ENCODE measurements at regions not wholly inside any gene's neighbourhood (a gene's known extent, or its start where the extent isn't known, plus 50 kb on each side); places are given as distances from the start of the nearest gene placed in this dataset.
A peak's percentile ranks its signal among the peaks of the same experiment; 100 is the strongest.

- H3K18ac ChIP-seq (ENCODE audit: insufficient read length, low read depth, low read length) = no peak overlapping the region
- Mint-ChIP-seq H3K9me3 (peaks cover 0 to 3% of the 10 kb centered on the region in 2 experiments; a peak in 1 of 5 replicates), H3K36me3 (ENCODE audit: insufficient read depth in 1 of 3, low read depth in 3 of 3) (peaks cover 0 to 5% (median 4%) of the 10 kb centered on the region in 3 experiments; a peak in 2 of 7 replicates), H3K27me3 (ENCODE audit: low read depth) (no peaks in the 10 kb centered on the region), H3K27ac (peak overlapping the region in 1 of 3 experiments; percentile 14; a peak in 1 of 7 replicates), H3K4me1 (peaks cover 29 to 31% of the 10 kb centered on the region in 2 experiments), H3K4me3 (no peak overlapping the region)
- H3K9me3 ChIP-seq (ENCODE audit: control insufficient read depth, low read depth, low read length) = no peaks in the 10 kb centered on the region
- peaks cover 1% of the 10 kb centered on the region for H3K79me1 ChIP-seq (ENCODE audit: insufficient read depth, low read depth, low read length, poor library complexity, severe bottlenecking)
- no peaks in the 10 kb centered on the region for H3K27me3 ChIP-seq (ENCODE audit: insufficient read depth, low read length)
- no peaks in the 10 kb centered on the region; the same call in 1 of the 2 replicates for H3K4me1 ChIP-seq (ENCODE audit: insufficient read depth, low read length)
- no peak overlapping the region for H2BK12ac ChIP-seq (ENCODE audit: insufficient read length, low read depth, low read length)
- H3K14ac ChIP-seq (ENCODE audit: insufficient read depth, low read length) = no peak overlapping the region
- H3K27ac ChIP-seq (ENCODE audit: insufficient read length, low read depth, low read length) = no peak overlapping the region
- no peak overlapping the region for H3T11ph ChIP-seq (ENCODE audit: low read length)
- DNase-seq = no peak
- H3K79me2 ChIP-seq (ENCODE audit: insufficient read depth, low read length) = no peaks in the 10 kb centered on the region
- no peaks in the 10 kb centered on the region for H3K23me2 ChIP-seq (ENCODE audit: insufficient read length, low read depth, low read length, poor library complexity, severe bottlenecking)
- H3K4ac ChIP-seq (ENCODE audit: low read depth, low read length) = no peak overlapping the region
- TF ChIP-seq, protein P1, sequence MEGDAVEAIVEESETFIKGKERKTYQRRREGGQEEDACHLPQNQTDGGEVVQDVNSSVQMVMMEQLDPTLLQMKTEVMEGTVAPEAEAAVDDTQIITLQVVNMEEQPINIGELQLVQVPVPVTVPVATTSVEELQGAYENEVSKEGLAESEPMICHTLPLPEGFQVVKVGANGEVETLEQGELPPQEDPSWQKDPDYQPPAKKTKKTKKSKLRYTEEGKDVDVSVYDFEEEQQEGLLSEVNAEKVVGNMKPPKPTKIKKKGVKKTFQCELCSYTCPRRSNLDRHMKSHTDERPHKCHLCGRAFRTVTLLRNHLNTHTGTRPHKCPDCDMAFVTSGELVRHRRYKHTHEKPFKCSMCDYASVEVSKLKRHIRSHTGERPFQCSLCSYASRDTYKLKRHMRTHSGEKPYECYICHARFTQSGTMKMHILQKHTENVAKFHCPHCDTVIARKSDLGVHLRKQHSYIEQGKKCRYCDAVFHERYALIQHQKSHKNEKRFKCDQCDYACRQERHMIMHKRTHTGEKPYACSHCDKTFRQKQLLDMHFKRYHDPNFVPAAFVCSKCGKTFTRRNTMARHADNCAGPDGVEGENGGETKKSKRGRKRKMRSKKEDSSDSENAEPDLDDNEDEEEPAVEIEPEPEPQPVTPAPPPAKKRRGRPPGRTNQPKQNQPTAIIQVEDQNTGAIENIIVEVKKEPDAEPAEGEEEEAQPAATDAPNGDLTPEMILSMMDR (conservative IDR thresholded peaks at IDR 0.05) = no peak
- H2BK20ac ChIP-seq (ENCODE audit: low read depth, low read length, poor library complexity, severe bottlenecking) = no peak overlapping the region
- no CpG with 5 or more reads among the region's 13 CpGs for WGBS (ENCODE audit: extremely low coverage, insufficient read length, low lambda C conversion rate)
- no peak overlapping the region for H2BK15ac ChIP-seq (ENCODE audit: low read depth, low read length)
- no peak overlapping the region for H4K8ac ChIP-seq (replicated peaks; ENCODE audit: insufficient read length, low read depth, low read length)
- H2BK120ac ChIP-seq (ENCODE audit: low read depth, low read length, poor library complexity, severe bottlenecking) = no peak overlapping the region
- H2AK5ac ChIP-seq (ENCODE audit: insufficient read length, low read length) = no peak overlapping the region
- no peak overlapping the region for H2AFZ ChIP-seq (ENCODE audit: low read length)
- H4K5ac ChIP-seq (ENCODE audit: insufficient read length, low read depth, low read length) = no peak overlapping the region
- no peak overlapping the region for H3K9ac ChIP-seq (ENCODE audit: extremely low read depth, insufficient read length, low read length)
- H3K56ac ChIP-seq (ENCODE audit: insufficient read length, low read depth, low read length) = no peak overlapping the region
- H4K20me1 ChIP-seq (ENCODE audit: control insufficient read depth, insufficient read depth, insufficient read length) = no peaks in the 10 kb centered on the region
- no peak overlapping the region for H3K4me2 ChIP-seq (ENCODE audit: insufficient read depth, insufficient read length, low read length)
- no peak overlapping the region for H2BK5ac ChIP-seq (ENCODE audit: insufficient read length, low read length)
- H4K91ac ChIP-seq (ENCODE audit: insufficient read length, low read depth, low read length) = no peak overlapping the region
- no peak overlapping the region for H3K23ac ChIP-seq (ENCODE audit: insufficient read length, low read depth, low read length)
Observed at GRCh38 chr10:29709484-29710002, 74.8 kb upstream of the SVIL start.
